Activated CD8-positive, alpha-beta T cell treated with anti-CD3 and anti-CD28 coated beads, Interleukin-2, amount 10 ng/mL, durations not matched to agents 7 days and 5 days (primary cell): ENCODE measurements at regions not wholly inside any gene's neighbourhood (a gene's known extent, or its start where the extent isn't known, plus 50 kb on each side); places are given as distances from the start of the nearest gene placed in this dataset.
"Not testable (repeated sequence)": the region's sequence is repeated elsewhere in the genome, so short reads cannot be mapped to it uniquely, and the experiment has no call there.

Experiments used
- ATAC-seq: fragments of 150-1000 bp; cut with Tn5 transposase; one replicate; pipeline ENCODE4 v1.10.0; 2021; ENCODE audit warnings: moderate library complexity
- CTCF ChIA-PET: fragments of 350-600 bp; sonication (Branson Sonifier 250); formaldehyde crosslinking; loops from one replicate; lab custom pipeline; 2021; ENCODE audit warnings: antibody characterized with exemption; lab: Charles Lee
- POLR2A ChIA-PET: fragments of 350-600 bp; sonication (Branson Sonifier 250); formaldehyde crosslinking; loops from one replicate; lab custom pipeline; 2021; ENCODE audit warnings: antibody characterized with exemption; lab: Charles Lee
- DNase-seq: peaks from one replicate; pipeline ENCODE4 v3.0.0-alpha.2; 2020
- H3K27ac Mint-ChIP-seq: one replicate; pipeline ENCODE4 v1.8.0; 2021; ENCODE audit warnings: mild to moderate bottlenecking, mixed read lengths
- H3K27me3 Mint-ChIP-seq: one replicate; pipeline ENCODE4 v1.8.0; 2021; ENCODE audit warnings: low read depth, mixed read lengths
- H3K36me3 Mint-ChIP-seq: one replicate; pipeline ENCODE4 v1.8.0; 2021; ENCODE audit warnings: low read depth, mixed read lengths
- H3K4me1 Mint-ChIP-seq: one replicate; pipeline ENCODE4 v1.8.0; 2021; ENCODE audit warnings: low read depth, mixed read lengths
- H3K4me3 Mint-ChIP-seq: one replicate; pipeline ENCODE4 v1.8.0; 2021; ENCODE audit warnings: mild to moderate bottlenecking, mixed read lengths
- H3K9me3 Mint-ChIP-seq: one replicate; pipeline ENCODE4 v1.8.0; 2022; ENCODE audit warnings: mixed read lengths; ENCODE audit not compliant: insufficient read depth

DNA sequence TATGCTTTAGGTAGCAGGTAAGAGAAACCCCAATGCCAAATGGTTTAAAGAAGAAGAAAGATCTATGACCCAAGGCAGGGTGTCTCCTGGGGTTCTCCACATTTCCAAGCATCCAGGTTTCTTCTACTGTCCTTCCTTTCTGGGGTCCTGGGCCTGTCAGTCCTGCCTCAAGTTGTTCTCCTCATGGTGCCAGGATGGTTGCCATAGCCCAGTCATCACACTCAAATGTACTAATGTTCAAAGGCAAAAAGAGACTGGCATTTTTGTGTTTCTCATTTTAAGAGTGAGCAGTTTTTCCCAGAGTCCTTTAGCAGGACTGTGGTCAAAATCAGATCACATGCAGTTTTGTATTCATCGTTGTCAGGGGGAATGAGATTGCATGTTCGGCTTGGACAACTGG is 59.9 kb upstream of the BOD1 start:
- Mint-ChIP-seq H3K4me3 (no peak overlapping the region), H3K36me3 (no peaks in the 10 kb centered on the region), H3K9me3 (no peaks in the 10 kb centered on the region), H3K27me3 (no peaks in the 10 kb centered on the region), H3K4me1 (no peaks in the 10 kb centered on the region), H3K27ac (no peak overlapping the region)
- ATAC-seq (no peak), DNase-seq (no peak)
- ChIA-PET POLR2A (no interaction called here), CTCF (no interaction called here)

DNA sequence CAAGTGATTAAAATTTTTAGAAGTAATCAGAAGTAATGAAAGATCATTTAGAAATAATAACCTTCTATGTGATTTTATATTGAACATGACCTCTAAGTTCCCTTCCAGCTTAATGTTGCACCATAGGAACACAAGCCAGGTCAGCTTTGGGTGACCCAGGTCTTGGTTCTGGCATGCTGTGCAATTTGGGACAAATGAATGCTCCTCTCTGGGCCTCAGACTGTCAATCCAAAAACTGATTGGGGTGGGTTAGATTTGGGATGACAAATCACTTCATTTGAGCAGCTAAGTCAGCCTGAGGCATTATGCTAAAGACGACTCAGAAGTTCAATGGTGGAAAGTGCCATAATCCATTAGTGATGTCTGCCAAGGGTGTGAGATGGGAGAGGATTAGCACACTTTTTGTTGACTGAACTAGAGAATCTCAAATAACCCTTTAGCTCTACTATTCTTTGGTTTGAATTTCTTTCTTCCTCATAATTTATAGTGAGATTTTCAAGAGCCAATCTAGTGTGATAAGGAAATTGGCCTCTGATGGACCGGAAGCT is 60.7 kb upstream of the BOD1 start:
- Mint-ChIP-seq H3K4me1 (no peaks in the 10 kb centered on the region), H3K27ac (no peak overlapping the region), H3K27me3 (no peaks in the 10 kb centered on the region), H3K9me3 (no peaks in the 10 kb centered on the region), H3K4me3 (no peak overlapping the region), H3K36me3 (no peaks in the 10 kb centered on the region)
- DNase-seq = no peak
- no peak for ATAC-seq
- POLR2A ChIA-PET = no interaction called here
- CTCF ChIA-PET = no interaction called here

DNA sequence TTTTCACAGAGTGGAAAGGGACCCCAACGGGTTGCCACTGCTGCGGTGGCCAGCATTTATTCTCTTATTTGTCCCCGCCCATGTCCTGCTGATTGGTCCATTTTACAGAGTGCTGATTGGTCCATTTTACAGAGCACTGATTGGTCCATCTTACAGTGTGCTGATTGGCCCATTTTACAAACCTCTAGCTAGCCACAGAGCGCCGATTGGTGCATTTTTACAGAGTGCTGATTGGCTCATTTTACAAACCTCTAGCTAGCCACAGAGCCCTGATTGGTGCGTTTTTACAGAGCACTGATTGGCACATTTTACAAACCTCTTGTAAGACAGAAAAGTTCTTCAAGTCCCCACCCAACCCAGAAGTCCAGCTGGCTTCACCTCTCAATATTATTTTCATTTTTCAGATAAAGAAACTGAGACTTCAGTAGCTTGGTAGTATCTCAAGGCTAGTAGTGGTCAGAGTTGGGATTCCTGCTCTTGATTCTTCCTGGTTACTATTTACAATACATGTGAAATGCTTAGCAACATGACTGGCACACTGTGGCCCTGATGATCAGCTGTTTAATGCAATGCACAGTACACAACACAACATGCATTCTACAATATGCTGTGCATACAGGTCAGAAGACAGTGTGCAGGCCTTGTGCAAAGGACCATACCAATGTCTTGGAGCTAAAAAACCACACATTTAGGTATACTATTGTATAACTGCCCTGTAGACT is 63.6 kb upstream of the BOD1 start:
- ATAC-seq (no peak), DNase-seq (no peak)
- H3K9me3 Mint-ChIP-seq = no peaks in the 10 kb centered on the region
- no peak overlapping the region for H3K27ac Mint-ChIP-seq
- no peaks in the 10 kb centered on the region for H3K27me3 Mint-ChIP-seq
- H3K4me3 Mint-ChIP-seq = no peak overlapping the region
- POLR2A ChIA-PET = no interaction called here
- CTCF ChIA-PET = no interaction called here
- no peaks in the 10 kb centered on the region for H3K4me1 Mint-ChIP-seq
- H3K36me3 Mint-ChIP-seq = no peaks in the 10 kb centered on the region

DNA sequence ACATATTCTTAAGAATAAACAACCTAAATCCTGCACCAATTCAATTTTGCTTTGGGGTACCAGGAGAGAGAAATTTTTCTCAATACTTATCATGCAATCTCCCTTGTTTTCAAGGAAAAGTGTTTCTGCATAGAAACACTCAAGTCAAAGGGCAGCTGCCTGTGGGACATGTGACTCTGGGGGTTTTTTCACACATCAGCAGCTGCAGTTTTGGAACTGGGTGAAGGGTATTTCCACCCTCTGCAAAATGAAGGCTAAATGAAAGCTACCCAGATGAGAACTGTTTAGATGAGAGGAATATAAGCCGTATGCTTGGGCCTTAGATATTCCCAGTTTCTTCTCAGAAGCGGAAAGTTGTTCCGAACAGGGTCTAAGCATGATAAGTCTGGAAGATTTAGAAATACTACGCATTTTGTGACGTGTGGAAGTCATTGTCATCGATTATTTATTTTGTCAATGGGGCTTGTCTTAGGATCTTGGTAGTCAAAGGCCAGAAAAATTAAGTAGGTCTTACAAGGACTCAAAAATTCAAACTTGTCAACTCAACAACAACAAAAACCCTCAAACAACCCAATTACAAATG is 64.3 kb upstream of the BOD1 start:
- Mint-ChIP-seq H3K36me3 (no peaks in the 10 kb centered on the region), H3K27me3 (no peaks in the 10 kb centered on the region), H3K27ac (no peak overlapping the region), H3K4me3 (no peak overlapping the region), H3K9me3 (no peaks in the 10 kb centered on the region), H3K4me1 (no peaks in the 10 kb centered on the region)
- DNase-seq (no peak), ATAC-seq (no peak)
- ChIA-PET POLR2A (no interaction called here), CTCF (no interaction called here)

DNA sequence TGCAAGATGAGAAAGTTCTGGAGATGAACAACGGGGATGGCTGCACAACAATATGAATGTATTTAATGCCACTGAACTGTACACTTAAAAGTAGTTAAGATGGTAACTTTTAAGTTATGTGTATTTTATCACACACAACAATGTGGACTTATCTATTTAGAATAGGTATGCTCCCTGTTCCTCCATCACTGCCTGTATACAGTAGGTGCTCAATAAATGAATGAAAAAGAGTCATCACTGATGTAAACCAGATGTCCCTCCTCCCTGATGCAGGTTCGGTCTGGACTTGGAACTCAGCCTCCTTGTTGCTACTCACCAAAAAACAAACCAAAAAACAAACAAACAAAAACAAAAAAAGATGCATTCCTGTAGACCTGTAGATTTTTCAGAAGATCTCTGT is 65.9 kb upstream of the BOD1 start:
- no peak for DNase-seq
- Mint-ChIP-seq H3K36me3 (no peaks in the 10 kb centered on the region), H3K27me3 (no peaks in the 10 kb centered on the region), H3K9me3 (no peaks in the 10 kb centered on the region), H3K4me3 (no peak overlapping the region), H3K4me1 (no peaks in the 10 kb centered on the region), H3K27ac (no peak overlapping the region)
- ChIA-PET CTCF (no interaction called here), POLR2A (no interaction called here)
- ATAC-seq = no peak

DNA sequence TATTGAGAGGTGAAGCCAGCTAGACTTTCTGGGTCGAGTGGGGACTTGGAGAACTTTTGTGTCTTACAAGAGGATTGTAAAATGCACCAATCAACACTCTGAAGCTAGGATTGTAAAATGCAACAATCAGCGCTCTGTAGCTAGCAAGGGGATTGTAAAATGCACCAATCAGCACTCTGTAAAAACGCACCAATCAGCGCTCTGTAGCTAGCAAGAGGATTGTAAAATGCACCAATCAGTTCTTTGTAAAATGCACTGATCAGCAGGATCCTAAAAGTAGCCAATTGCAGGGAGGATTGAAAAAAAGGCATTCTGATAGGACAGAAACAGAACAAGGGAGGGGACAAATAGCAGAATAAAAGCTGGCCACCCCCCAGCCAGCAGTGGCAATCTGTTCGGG is 68.1 kb upstream of the BOD1 start:
- CTCF ChIA-PET, H3K36me3 Mint-ChIP-seq: not testable (repeated sequence)

DNA sequence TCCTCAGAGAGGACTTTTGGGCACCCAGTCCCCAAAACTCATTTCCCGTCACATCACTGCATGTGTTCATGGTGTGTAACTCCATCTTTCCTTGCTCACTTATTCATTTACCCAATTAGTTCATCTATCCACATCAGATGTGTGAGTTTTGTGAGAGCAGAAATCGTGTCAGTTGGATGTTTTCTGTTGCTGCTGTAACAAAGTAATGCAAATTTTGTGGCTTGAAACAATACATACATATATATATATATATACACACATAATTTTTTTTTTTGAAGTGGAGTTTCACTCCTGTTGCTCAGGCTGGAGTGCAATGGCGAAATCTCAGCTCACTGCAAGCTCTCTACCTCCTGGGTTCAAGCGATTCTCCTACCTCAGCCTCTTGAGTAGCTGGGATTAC is 70.5 kb upstream of the BOD1 start:
- ChIA-PET POLR2A (no interaction called here), CTCF (no interaction called here)
- H3K4me3 Mint-ChIP-seq = no peak overlapping the region
- DNase-seq = no peak
- ATAC-seq = no peak
- no peak overlapping the region for H3K27ac Mint-ChIP-seq
- peaks cover 6% of the 10 kb centered on the region for H3K4me1 Mint-ChIP-seq
- H3K36me3 Mint-ChIP-seq = no peaks in the 10 kb centered on the region
- H3K27me3 Mint-ChIP-seq = no peaks in the 10 kb centered on the region
- H3K9me3 Mint-ChIP-seq = no peaks in the 10 kb centered on the region

More for the DNA sequence above, 68.1 kb upstream of the BOD1 start:
- H3K27ac Mint-ChIP-seq, H3K4me3 Mint-ChIP-seq, H3K4me1 Mint-ChIP-seq, H3K9me3 Mint-ChIP-seq, H3K27me3 Mint-ChIP-seq, ATAC-seq, POLR2A ChIA-PET, DNase-seq: not testable (repeated sequence)

DNA sequence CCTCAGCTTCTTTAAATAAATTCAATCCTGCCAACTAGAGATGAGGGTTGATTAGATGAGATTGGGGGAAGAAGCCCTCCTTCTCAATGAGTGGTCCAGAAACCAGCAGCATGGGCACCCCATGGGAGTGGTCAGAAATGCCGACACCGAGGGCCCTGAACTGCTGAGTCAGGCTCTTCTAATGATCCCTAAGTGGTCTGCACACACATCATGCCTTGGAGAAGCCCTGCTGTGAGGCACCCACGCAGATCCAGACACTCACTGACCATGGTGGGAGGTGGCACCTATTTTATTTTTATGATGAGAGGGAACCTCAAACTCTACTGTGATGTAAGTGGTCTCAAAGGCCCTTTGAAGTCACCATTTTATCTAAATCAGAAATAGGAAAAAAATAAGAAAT is 72.3 kb upstream of the BOD1 start:
- no peak overlapping the region for H3K4me3 Mint-ChIP-seq
- H3K4me1 Mint-ChIP-seq = peaks cover 6% of the 10 kb centered on the region
- ChIA-PET CTCF (interaction anchor here (0.6 kb wide), 1 partner anchor 1846 kb away, joined by 3 read pairs; no protein-coding TSS in a partner anchor), POLR2A (no interaction called here)
- H3K9me3 Mint-ChIP-seq = no peaks in the 10 kb centered on the region
- DNase-seq (no peak), ATAC-seq (no peak)
- H3K27me3 Mint-ChIP-seq = no peaks in the 10 kb centered on the region
- no peaks in the 10 kb centered on the region for H3K36me3 Mint-ChIP-seq
- H3K27ac Mint-ChIP-seq = no peak overlapping the region

DNA sequence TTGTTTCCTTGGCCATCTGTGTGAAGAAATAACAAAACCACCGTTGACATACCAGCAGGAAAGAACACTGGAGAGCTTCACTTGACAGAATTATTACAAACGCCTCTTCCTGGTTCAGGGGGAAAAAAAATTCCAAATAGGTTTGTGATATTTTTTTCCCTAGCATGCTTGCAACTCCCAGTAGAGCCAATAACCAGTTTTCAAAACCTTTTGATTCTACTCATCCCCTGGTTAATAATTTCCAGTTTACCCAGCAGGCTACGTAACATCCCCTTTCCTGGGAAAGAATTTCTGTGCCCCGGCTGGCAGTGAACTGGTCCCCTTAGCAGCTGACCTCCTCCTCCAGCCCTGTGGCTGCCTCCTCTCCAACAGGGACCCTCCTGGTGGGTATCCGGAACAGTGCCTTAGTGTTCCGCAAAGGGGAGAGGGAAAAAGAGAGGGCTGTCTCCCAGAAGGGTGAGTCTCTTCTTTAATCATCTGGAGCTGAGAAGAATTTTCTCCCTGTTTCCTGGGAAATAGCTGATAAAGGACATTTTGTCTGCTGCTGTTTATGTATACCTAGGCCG is 72.8 kb upstream of the BOD1 start:
- Mint-ChIP-seq H3K36me3 (no peaks in the 10 kb centered on the region), H3K27ac (no peak overlapping the region), H3K4me1 (peaks cover 6% of the 10 kb centered on the region), H3K4me3 (no peak overlapping the region), H3K27me3 (no peaks in the 10 kb centered on the region), H3K9me3 (no peaks in the 10 kb centered on the region)
- CTCF ChIA-PET = interaction anchor here (0.6 kb wide), 1 partner anchor 1845 kb away, joined by 3 read pairs; no protein-coding TSS in a partner anchor
- ATAC-seq (no peak), DNase-seq (no peak)
- POLR2A ChIA-PET = no interaction called here

DNA sequence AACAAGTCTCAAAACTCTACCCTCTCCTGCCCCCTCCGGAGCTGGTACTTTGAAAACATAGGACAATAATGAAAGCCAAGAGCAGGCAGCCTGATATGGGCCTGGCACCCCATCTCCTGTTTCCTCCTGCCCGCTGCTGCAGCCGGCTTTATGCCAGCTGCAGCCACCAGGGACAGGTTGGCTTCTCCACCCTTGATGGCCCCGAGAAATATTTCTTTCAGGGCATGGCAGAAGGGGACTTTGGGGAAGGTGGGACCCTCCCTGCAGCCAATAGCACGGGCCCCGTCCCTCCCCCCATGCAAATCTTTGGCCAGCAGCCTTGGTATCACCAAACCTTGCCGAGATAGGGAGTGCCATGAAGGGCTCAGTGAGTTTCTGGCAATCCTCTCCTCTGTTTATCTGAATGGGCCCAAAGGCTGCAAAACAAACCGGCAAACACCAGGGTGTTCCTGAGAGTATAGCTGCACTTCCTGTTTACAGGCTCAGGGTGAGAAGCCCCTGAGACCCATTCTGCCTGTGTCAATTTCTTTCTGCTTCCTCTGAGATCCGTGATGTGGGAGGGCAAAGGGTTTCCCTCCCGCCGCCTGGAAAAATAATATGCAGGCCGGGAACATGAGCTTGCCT is 73.4 kb upstream of the BOD1 start:
- peaks cover 6% of the 10 kb centered on the region for H3K4me1 Mint-ChIP-seq
- DNase-seq (no peak), ATAC-seq (no peak)
- no peak overlapping the region for H3K4me3 Mint-ChIP-seq
- no peak overlapping the region for H3K27ac Mint-ChIP-seq
- no peaks in the 10 kb centered on the region for H3K27me3 Mint-ChIP-seq
- ChIA-PET CTCF (no interaction called here), POLR2A (no interaction called here)
- no peaks in the 10 kb centered on the region for H3K9me3 Mint-ChIP-seq
- H3K36me3 Mint-ChIP-seq = no peaks in the 10 kb centered on the region

DNA sequence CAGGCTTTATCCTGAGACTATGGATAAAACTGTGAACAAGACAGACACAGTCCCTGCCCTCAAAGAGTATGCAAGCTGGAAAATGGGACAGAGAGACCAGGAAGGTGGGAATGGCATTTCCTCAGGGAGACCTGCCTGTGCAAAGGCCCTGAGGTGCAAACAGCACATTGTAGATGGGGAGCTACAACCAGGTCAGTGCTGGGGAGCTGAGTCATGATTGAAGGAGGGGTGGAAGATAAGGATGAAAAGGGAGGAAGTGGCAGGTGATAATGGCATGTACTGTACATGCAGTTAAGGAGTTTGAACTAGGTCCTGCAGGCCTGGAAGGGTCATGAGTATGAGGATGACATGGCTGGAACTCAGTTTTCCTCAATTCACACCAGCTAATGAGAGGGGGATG is 75.5 kb upstream of the BOD1 start:
- Mint-ChIP-seq H3K27ac (no peak overlapping the region), H3K4me1 (peaks cover 6% of the 10 kb centered on the region), H3K9me3 (no peaks in the 10 kb centered on the region), H3K36me3 (no peaks in the 10 kb centered on the region), H3K27me3 (no peaks in the 10 kb centered on the region), H3K4me3 (no peak overlapping the region)
- ChIA-PET POLR2A (no interaction called here), CTCF (no interaction called here)
- no peak for DNase-seq
- no peak for ATAC-seq

DNA sequence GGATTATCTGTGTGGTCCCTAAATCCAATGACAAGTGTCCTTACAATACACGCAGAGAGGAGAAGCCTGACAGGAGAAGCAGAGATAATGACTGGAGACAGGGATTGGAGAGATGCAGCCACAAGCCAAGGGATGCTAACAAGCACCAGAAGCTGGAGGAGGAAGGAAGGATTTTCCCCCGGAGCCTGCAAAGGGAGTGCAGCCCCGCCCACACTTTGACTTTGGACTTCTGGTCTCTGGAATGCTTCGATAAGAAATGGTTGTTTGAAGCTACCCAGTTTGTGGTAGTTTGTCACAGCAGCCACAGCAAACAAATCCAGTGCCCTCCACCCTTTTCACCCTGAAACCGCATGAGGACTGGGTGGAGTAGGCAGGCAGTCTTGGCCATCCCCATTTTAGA is 77.2 kb upstream of the BOD1 start:
- H3K27ac Mint-ChIP-seq = no peak overlapping the region
- H3K4me1 Mint-ChIP-seq = peaks cover 6% of the 10 kb centered on the region
- H3K27me3 Mint-ChIP-seq = no peaks in the 10 kb centered on the region
- ChIA-PET CTCF (no interaction called here), POLR2A (no interaction called here)
- ATAC-seq (no peak), DNase-seq (no peak)
- H3K4me3 Mint-ChIP-seq = no peak overlapping the region
- H3K36me3 Mint-ChIP-seq = no peaks in the 10 kb centered on the region
- no peaks in the 10 kb centered on the region for H3K9me3 Mint-ChIP-seq
